K562 (cell line): ENCODE measurements at regions not wholly inside any gene's neighbourhood (a gene's known extent, or its start where the extent isn't known, plus 50 kb on each side); places are given as distances from the start of the nearest gene placed in this dataset.

Experiments
- ATAC-seq: fragments of 200-7000 bp; cut with Tn5 transposase; 3 replicates; pipeline ENCODE4 v1.9.1; 2020; ENCODE audit warnings: moderate library complexity
- BruUV-seq: library from RNA; stranded (reverse); fragments of 400-500 nt; replicated peaks from 2 replicates; lab custom pipeline; 2021; lab: Mats Ljungman, UMichigan
- CTCF ChIA-PET: fragments of 300-600 bp; formaldehyde crosslinking; extraction: SDS; loops from one replicate; lab custom pipeline; 2021; ENCODE audit warnings: low intra/inter-chr PET ratio; lab: Yijun Ruan, JAX
- POLR2A ChIA-PET: fragments of 300-600, 350-650 bp; sonication (Branson Sonifier 250); formaldehyde crosslinking; extraction: SDS; loops from one replicate; lab custom pipeline; 2021; ENCODE audit warnings: antibody characterized with exemption, inconsistent platforms; lab: Yijun Ruan, JAX
- DNase-seq, 4 experiments: peaks; one replicate each; pipeline versions ENCODE4 v3.0.0 to v3.0.0-alpha.2; 2011 to 2018; ENCODE audit warnings: low spot score in 3 of 4, mixed read lengths in 3 of 4; ENCODE audit errors: extremely low read depth in 1 of 4
- FAIRE-seq: peaks from 2 replicates; lab custom pipeline; 2011; peaks lifted over from hg19 to GRCh38; lab: Jason Lieb, UNC
- H2AFZ ChIP-seq: 2 replicates; pipeline ENCODE4 v1.6.0; 2011; ENCODE audit warnings: low read depth, low read length, control low read depth, inconsistent platforms
- H3K27ac ChIP-seq: fragments of 200-600 bp; 3 replicates; pipeline ENCODE4 v1.8.0; 2011; ENCODE audit warnings: low read depth, mild to moderate bottlenecking, control low read depth, inconsistent platforms, low read length, moderate library complexity, mixed read lengths; ENCODE audit errors: extremely low read depth
- H3K27me3 ChIP-seq, 2 experiments: fragments of 300-600 bp in 1 of 2; 2 replicates in 1 of 2; 3 replicates in 1 of 2; pipeline versions ENCODE4 v1.6.0 to v1.8.0; 2011; ENCODE audit warnings: inconsistent platforms in 2 of 2, low read length in 2 of 2, mild to moderate bottlenecking in 1 of 2, mixed read lengths in 1 of 2, moderate library complexity in 1 of 2; ENCODE audit not compliant: control insufficient read depth in 2 of 2, insufficient read depth in 2 of 2
- H3K36me3 ChIP-seq: fragments of 300-600 bp; 3 replicates; pipeline ENCODE4 v1.8.0; 2011; ENCODE audit warnings: mild to moderate bottlenecking, low read length, inconsistent platforms; ENCODE audit not compliant: control insufficient read depth, insufficient read depth
- H3K4me1 ChIP-seq, 2 experiments: fragments of 200-600 bp in 1 of 2; replicated peaks in 1 of 2; 2 replicates in 1 of 2; 3 replicates in 1 of 2; pipeline versions ENCODE4 v1.5.1 to v1.8.0; 2011; ENCODE audit warnings: inconsistent platforms in 2 of 2, low read length in 2 of 2, mild to moderate bottlenecking in 1 of 2, mixed read lengths in 1 of 2, moderate library complexity in 1 of 2; ENCODE audit not compliant: control insufficient read depth in 2 of 2, insufficient read depth in 2 of 2
- H3K4me2 ChIP-seq: 2 replicates; pipeline ENCODE4 v1.6.1; 2011; ENCODE audit warnings: low read length, control low read depth, inconsistent platforms, mixed read lengths; ENCODE audit not compliant: insufficient read depth
- H3K4me3 ChIP-seq: fragments of 200-600 bp; sonication (generic), shearing (Covaris generic); 2 replicates; pipeline ENCODE4 v1.5.1; 2016; ENCODE audit warnings: control low read depth, inconsistent platforms
- H3K79me2 ChIP-seq: fragments of 200-600 bp; 3 replicates; pipeline ENCODE4 v1.8.0; 2011; ENCODE audit warnings: low read length, inconsistent platforms; ENCODE audit not compliant: control insufficient read depth, insufficient read depth
- H3K9ac ChIP-seq, 2 experiments: 2 replicates each; pipeline versions ENCODE4 v1.6.0 to v1.6.1; 2011; ENCODE audit warnings: low read depth in 2 of 2, low read length in 2 of 2, control low read depth in 1 of 2, inconsistent platforms in 1 of 2, mild to moderate bottlenecking in 1 of 2, mixed read lengths in 1 of 2; ENCODE audit not compliant: insufficient read depth in 1 of 2
- H3K9me1 ChIP-seq: one replicate; pipeline ENCODE4 v1.6.0; 2011; ENCODE audit warnings: inconsistent platforms, mild to moderate bottlenecking, low read length, moderate library complexity; ENCODE audit not compliant: control insufficient read depth, insufficient read depth
- H3K9me3 ChIP-seq: replicated peaks from 2 replicates; pipeline ENCODE4 v1.5.1; 2011; ENCODE audit warnings: low read depth, low read length, inconsistent platforms; ENCODE audit not compliant: control insufficient read depth, insufficient read depth
- H4K20me1 ChIP-seq: replicated peaks from 2 replicates; pipeline ENCODE4 v1.6.1; 2011; ENCODE audit warnings: low read length, inconsistent platforms, mixed read lengths; ENCODE audit not compliant: control insufficient read depth, insufficient read depth
- CBX1 ChIP-seq: sonication (generic); IDR thresholded peaks from 2 replicates; pipeline ENCODE4 v1.6.1; 2016; ENCODE audit warnings: antibody characterized with exemption, low read depth, mild to moderate bottlenecking
- ETV5 ChIP-seq: sonication (generic); formaldehyde crosslinking; IDR thresholded peaks from 2 replicates; pipeline ENCODE4 v1.4.0; 2020; ENCODE audit warnings: low read depth, mild to moderate bottlenecking, missing genetic modification reagents
- FOSL1 ChIP-seq: fragments of 200-800 bp; sonication (Bioruptor generic); conservative IDR thresholded peaks from 2 replicates; pipeline ENCODE4 v1.6.1; 2016; ENCODE audit warnings: missing genetic modification characterization, missing compliant biosample characterization
- GTF3C2 ChIP-seq: IDR thresholded peaks from 3 replicates; pipeline ENCODE4 v1.6.1; 2011; ENCODE audit warnings: borderline replicate concordance, mild to moderate bottlenecking, moderate library complexity; ENCODE audit not compliant: insufficient read length; ENCODE audit errors: extremely low read depth
- HEY1 ChIP-seq: fragments of 250-450 bp; sonication (Bioruptor Pico); IDR thresholded peaks from 2 replicates; pipeline ENCODE4 v1.5.0; 2020; ENCODE audit warnings: mild to moderate bottlenecking, moderate library complexity, borderline replicate concordance
- HNRNPUL1 ChIP-seq: fragments of 200-400 bp; formaldehyde crosslinking; IDR thresholded peaks from 2 replicates; pipeline ENCODE4 v1.6.1; 2017; ENCODE audit warnings: low read length
- KLF1 ChIP-seq: fragments of 450-650 bp; IDR thresholded peaks from 2 replicates; pipeline ENCODE4 v1.6.1; 2016; ENCODE audit warnings: missing genetic modification characterization, missing compliant biosample characterization
- LARP7 ChIP-seq: fragments of 450-650 bp; IDR thresholded peaks from 2 replicates; pipeline ENCODE4 v1.6.1; 2016
- NR3C1 ChIP-seq: sonication (generic); formaldehyde crosslinking; IDR thresholded peaks from 2 replicates; pipeline ENCODE4 v1.8.1; 2022; ENCODE audit warnings: missing genetic modification reagents
- NRF1 ChIP-seq, 2 experiments: fragments of 450-650 bp; IDR thresholded peaks in 1 of 2; conservative IDR thresholded peaks in 1 of 2; 2 replicates each; pipeline ENCODE4 v1.6.1; 2014; ENCODE audit warnings: mild to moderate bottlenecking in 2 of 2
- PBX2 ChIP-seq, 2 experiments: IDR thresholded peaks in 1 of 2; conservative IDR thresholded peaks in 1 of 2; 2 replicates each; pipeline ENCODE4 v1.6.1; 2016; ENCODE audit warnings: low read depth in 2 of 2, mild to moderate bottlenecking in 1 of 2, missing compliant biosample characterization in 1 of 2, missing genetic modification characterization in 1 of 2, moderate library complexity in 1 of 2
- ZEB2 ChIP-seq: fragments of 450-650 bp; IDR thresholded peaks from 2 replicates; pipeline ENCODE4 v1.6.1; 2016
- ZKSCAN1 ChIP-seq: fragments of 150-350 bp; IDR thresholded peaks from 2 replicates; pipeline ENCODE4 v1.6.1; 2016; ENCODE audit warnings: low read depth, low read length
- ZKSCAN3 ChIP-seq: fragments of 250-450 bp; sonication (Bioruptor Pico); IDR thresholded peaks from 2 replicates; pipeline ENCODE4 v1.4.0; 2020
- ZNF143 ChIP-seq: sonication (generic); formaldehyde crosslinking; IDR thresholded peaks from 2 replicates; pipeline ENCODE4 v1.9.0; 2022; ENCODE audit warnings: mild to moderate bottlenecking, missing genetic modification reagents
- ZNF232 ChIP-seq: sonication (generic); formaldehyde crosslinking; IDR thresholded peaks from 2 replicates; pipeline ENCODE4 v1.8.0; 2022; ENCODE audit warnings: mild to moderate bottlenecking, missing genetic modification reagents
- ZNF280A ChIP-seq: fragments of 450-650 bp; IDR thresholded peaks from 2 replicates; pipeline ENCODE4 v1.6.1; 2018; ENCODE audit warnings: mild to moderate bottlenecking, low read depth; ENCODE audit not compliant: partially characterized antibody
- ZNF436 ChIP-seq: fragments of 250-450, 450-650 bp; sonication (Bioruptor Pico); formaldehyde crosslinking; IDR thresholded peaks from 2 replicates; pipeline ENCODE4 v1.7.0; 2020; ENCODE audit warnings: mild to moderate bottlenecking
- ZNF75A ChIP-seq: fragments of 450-650 bp; formaldehyde crosslinking; IDR thresholded peaks from 2 replicates; pipeline ENCODE4 v1.4.0; 2020; ENCODE audit warnings: mild to moderate bottlenecking
- WGBS: fragments of 100-300 bp; shearing (Covaris generic); methylation state at CpG from one replicate; pipeline ENCODE4 v1.1.6; 2016; ENCODE audit warnings: low coverage, mixed read lengths; ENCODE audit not compliant: insufficient coverage; ENCODE audit errors: missing lambda C conversion rate; 5-methylcytosine and 5-hydroxymethylcytosine counted together
- in situ Hi-C: fragments of 300-500 bp; cut with MboI; formaldehyde crosslinking; loops from 4 replicates; pipeline ENCODE4 v1.15.0; 2018; ENCODE audit warnings: inconsistent platforms, mixed read lengths
- intact Hi-C: fragments of 100-400 bp; cut with micrococcal nuclease; formaldehyde crosslinking; loops from 2 replicates; pipeline ENCODE4 v1.14.2; 2022

- BruUV-seq, result no TSS peak
- Histone ChIP-seq H3K9me3 (no peaks in the 10 kb centered on the region), H3K36me3 (no peaks in the 10 kb centered on the region), H3K4me2 (no peak overlapping the region), H3K9ac (no peak overlapping the region), H3K4me1 (no peaks in the 10 kb centered on the region), H4K20me1 (no peaks in the 10 kb centered on the region), H3K9me1 (no peaks in the 10 kb centered on the region), H3K79me2 (no peaks in the 10 kb centered on the region), H3K4me3 (no peak overlapping the region), H2AFZ (no peak overlapping the region), H3K27me3 (no peaks in the 10 kb centered on the region), H3K27ac (no peak overlapping the region)
- in situ Hi-C loops (no loop called here), intact Hi-C loops (no loop called here)
- TF ChIP-seq HEY1 (CRISPR knock-in tag) (no peak), CBX1 (no peak), ZNF143 (CRISPR knock-in tag) (no peak), KLF1 (tag) (no peak), ZKSCAN3 (CRISPR knock-in tag) (no peak), ETV5 (CRISPR knock-in tag) (no peak), ZNF75A (CRISPR knock-in tag) (no peak), ZNF436 (CRISPR knock-in tag) (no peak), NR3C1 (CRISPR knock-in tag) (no peak), LARP7 (no peak), FOSL1 (tag) (no peak), HNRNPUL1 (no peak), GTF3C2 (no peak), ZKSCAN1 (no peak), ZNF280A (no peak), NRF1 (conservative IDR thresholded peaks at IDR 0.05 in 1 of 2, IDR thresholded peaks at IDR 0.05 in 1 of 2) (no peak), PBX2 (CRISPR knock-in tag; IDR thresholded peaks at IDR 0.05; ENCODE audit: low read depth) (no peak), PBX2 (tag; conservative IDR thresholded peaks at IDR 0.05; ENCODE audit: low read depth) (no peak), ZNF232 (CRISPR knock-in tag) (no peak), ZEB2 (no peak)
- ChIA-PET POLR2A (no interaction called here), CTCF (no interaction called here)
- DNase-seq, result no peak
- ATAC-seq, result no peak
- WGBS, result 0% methylated on average over 1 of the region's 1 CpG
- no peak for FAIRE-seq
Measured at GRCh38 chr21:21673959-21674358, 675.8 kb downstream of the NCAM2 start.
